Parathyroid adenoma (tissue), 2 donors: ENCODE measurements at regions not wholly inside any gene's neighbourhood (a gene's known extent, or its start where the extent isn't known, plus 50 kb on each side); places are given as distances from the start of the nearest gene placed in this dataset.
"Not testable (repeated sequence)": the region's sequence is repeated elsewhere in the genome, so short reads cannot be mapped to it uniquely, and the experiment has no call there.

Experiments
- H2AFZ ChIP-seq: fragments of 300-600 bp; sonication (generic); one replicate; pipeline ENCODE4 v1.7.0; 2017; ENCODE audit warnings: antibody characterized with exemption, mild to moderate bottlenecking
- H3K27ac ChIP-seq: fragments of 300-600 bp; sonication (generic); one replicate; pipeline ENCODE4 v1.7.0; 2017
- H3K27me3 ChIP-seq: fragments of 300-600 bp; sonication (generic); one replicate; pipeline ENCODE4 v1.7.0; 2017; ENCODE audit warnings: low read length; ENCODE audit not compliant: control insufficient read depth, insufficient read depth
- H3K36me3 ChIP-seq: fragments of 300-600 bp; sonication (generic); one replicate; pipeline ENCODE4 v1.7.0; 2017; ENCODE audit warnings: low read length; ENCODE audit not compliant: control insufficient read depth, insufficient read depth
- H3K4me1 ChIP-seq: fragments of 300-600 bp; sonication (generic); one replicate; pipeline ENCODE4 v1.7.0; 2017; ENCODE audit warnings: control low read depth
- H3K4me2 ChIP-seq: fragments of 300-600 bp; sonication (generic); one replicate; pipeline ENCODE4 v1.7.0; 2017; ENCODE audit warnings: low read length
- H3K4me3 ChIP-seq: fragments of 300-600 bp; sonication (generic); one replicate; pipeline ENCODE4 v1.7.0; 2017; ENCODE audit warnings: low read depth, low read length
- H3K79me2 ChIP-seq: fragments of 300-600 bp; sonication (generic); one replicate; pipeline ENCODE4 v1.7.0; 2017; ENCODE audit warnings: control low read depth
- H3K9ac ChIP-seq: fragments of 300-600 bp; sonication (generic); one replicate; pipeline ENCODE4 v1.7.0; 2017; ENCODE audit warnings: mild to moderate bottlenecking
- H3K9me3 ChIP-seq: fragments of 300-600 bp; sonication (generic); one replicate; pipeline ENCODE4 v1.7.0; 2017; ENCODE audit warnings: low read length; ENCODE audit not compliant: control insufficient read depth
- TF ChIP-seq, protein P1 (sequence below): fragments of 300-600 bp; sonication (generic); IDR thresholded peaks from one replicate; pipeline ENCODE4 v1.7.0; 2017; ENCODE audit warnings: antibody characterized with exemption, mild to moderate bottlenecking
- donor health status: primary hyperparathyroidism.

DNA sequence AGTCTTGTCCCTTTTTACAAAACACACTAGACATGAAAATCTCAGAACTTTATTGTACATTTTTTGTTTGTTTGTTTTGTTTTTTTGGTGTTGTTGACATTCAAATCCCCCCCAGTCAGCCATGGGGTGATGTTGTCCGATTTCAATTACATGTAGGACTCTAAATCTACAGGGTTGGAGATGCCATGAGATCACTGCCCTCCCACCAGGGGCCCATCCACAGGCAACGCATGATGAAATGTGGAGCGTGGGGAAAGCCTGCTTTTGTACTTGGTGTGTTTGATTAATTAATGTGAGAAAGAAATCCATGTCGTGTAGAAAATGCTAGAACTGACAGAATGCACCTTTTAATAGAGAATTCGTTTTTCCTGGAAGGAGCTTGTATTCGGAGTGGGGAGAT lies 93.2 kb downstream of the ZNF22 start:
- Histone ChIP-seq H3K27ac (no peak overlapping the region), H3K9me3 (no peaks in the 10 kb centered on the region), H3K4me2 (no peak overlapping the region), H3K27me3 (no peaks in the 10 kb centered on the region), H2AFZ (no peak overlapping the region), H3K4me1 (no peaks in the 10 kb centered on the region), H3K36me3 (no peaks in the 10 kb centered on the region), H3K9ac (no peak overlapping the region), H3K79me2 (no peaks in the 10 kb centered on the region), H3K4me3 (no peak overlapping the region)
- TF ChIP-seq, protein P1, sequence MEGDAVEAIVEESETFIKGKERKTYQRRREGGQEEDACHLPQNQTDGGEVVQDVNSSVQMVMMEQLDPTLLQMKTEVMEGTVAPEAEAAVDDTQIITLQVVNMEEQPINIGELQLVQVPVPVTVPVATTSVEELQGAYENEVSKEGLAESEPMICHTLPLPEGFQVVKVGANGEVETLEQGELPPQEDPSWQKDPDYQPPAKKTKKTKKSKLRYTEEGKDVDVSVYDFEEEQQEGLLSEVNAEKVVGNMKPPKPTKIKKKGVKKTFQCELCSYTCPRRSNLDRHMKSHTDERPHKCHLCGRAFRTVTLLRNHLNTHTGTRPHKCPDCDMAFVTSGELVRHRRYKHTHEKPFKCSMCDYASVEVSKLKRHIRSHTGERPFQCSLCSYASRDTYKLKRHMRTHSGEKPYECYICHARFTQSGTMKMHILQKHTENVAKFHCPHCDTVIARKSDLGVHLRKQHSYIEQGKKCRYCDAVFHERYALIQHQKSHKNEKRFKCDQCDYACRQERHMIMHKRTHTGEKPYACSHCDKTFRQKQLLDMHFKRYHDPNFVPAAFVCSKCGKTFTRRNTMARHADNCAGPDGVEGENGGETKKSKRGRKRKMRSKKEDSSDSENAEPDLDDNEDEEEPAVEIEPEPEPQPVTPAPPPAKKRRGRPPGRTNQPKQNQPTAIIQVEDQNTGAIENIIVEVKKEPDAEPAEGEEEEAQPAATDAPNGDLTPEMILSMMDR, result no peak

DNA sequence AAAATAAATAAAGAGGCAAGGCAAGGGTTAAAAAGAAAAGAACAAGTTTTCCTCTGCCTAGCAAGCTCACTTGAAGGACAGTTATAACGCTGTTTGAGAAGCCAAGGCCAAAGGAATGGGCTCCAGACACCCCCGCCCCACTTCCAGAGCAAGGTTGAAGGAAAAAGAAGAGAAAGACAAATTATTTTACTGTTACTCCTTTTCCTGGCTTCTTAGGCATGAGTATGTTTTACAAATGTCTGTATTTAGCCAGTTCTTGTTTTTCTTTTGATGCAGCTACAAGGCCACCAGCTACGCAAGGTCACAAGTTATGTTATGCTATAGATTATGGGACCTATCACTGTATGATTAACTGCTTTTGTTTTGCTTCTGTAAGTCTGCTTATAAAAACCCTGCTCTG lies 94.6 kb downstream of the ZNF22 start:
- Histone ChIP-seq H3K4me2 (no peak overlapping the region), H3K4me1 (no peaks in the 10 kb centered on the region), H3K79me2 (no peaks in the 10 kb centered on the region), H3K36me3 (no peaks in the 10 kb centered on the region), H2AFZ (no peak overlapping the region), H3K4me3 (no peak overlapping the region), H3K27ac (no peak overlapping the region), H3K9ac (no peak overlapping the region), H3K27me3 (no peaks in the 10 kb centered on the region), H3K9me3 (no peaks in the 10 kb centered on the region)
- TF ChIP-seq, protein P1, result no peak

DNA sequence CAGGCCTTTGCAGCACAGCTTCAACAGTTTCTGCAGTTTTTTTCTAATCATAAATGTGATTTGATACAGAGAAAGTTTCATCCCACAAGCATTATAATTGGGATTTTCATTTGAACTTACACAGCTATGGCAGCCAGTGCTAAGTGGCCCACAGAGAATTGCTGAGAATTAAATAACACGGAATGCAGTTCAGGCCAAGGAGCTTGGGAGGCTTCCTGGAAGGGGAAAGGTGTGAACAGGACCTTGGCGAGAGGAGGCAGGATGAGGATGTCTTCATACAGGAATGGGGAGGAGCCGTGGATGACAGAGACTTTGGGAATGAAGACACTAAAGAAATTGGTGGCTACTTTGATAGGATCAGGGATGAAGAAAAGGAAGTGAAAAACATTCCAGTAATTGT lies 95.3 kb downstream of the ZNF22 start:
- no peaks in the 10 kb centered on the region for H3K79me2 ChIP-seq
- H3K9me3 ChIP-seq, result no peaks in the 10 kb centered on the region
- no peaks in the 10 kb centered on the region for H3K4me1 ChIP-seq
- TF ChIP-seq, protein P1, result no peak
- no peak overlapping the region for H3K9ac ChIP-seq
- H3K4me3 ChIP-seq, result no peak overlapping the region
- no peak overlapping the region for H3K27ac ChIP-seq
- H3K27me3 ChIP-seq, result no peaks in the 10 kb centered on the region
- no peak overlapping the region for H3K4me2 ChIP-seq
- no peak overlapping the region for H2AFZ ChIP-seq
- H3K36me3 ChIP-seq, result no peaks in the 10 kb centered on the region

DNA sequence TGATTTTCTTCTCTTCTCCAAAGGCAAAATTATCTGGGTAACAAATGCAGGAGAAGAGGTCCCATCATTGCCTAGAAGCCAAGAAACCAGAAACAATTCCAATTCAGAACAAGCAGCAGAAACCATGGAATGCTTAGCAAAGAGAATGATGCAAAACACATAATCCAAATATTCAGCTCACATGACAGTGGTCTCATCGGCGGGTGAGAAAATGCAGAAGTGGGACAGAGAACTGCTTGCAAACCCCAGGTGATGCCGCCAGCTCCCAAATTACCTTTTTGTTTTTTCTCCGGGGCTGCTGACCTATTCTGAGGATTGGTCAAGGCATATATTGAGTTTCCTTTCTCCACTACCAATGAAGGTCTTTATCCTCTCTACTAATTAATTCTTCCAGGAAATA lies 99.7 kb downstream of the ZNF22 start:
- Histone ChIP-seq H3K36me3 (no peaks in the 10 kb centered on the region), H3K9me3 (no peaks in the 10 kb centered on the region), H2AFZ (no peak overlapping the region), H3K4me1 (no peaks in the 10 kb centered on the region), H3K4me2 (no peak overlapping the region), H3K9ac (no peak overlapping the region), H3K27me3 (no peaks in the 10 kb centered on the region), H3K79me2 (no peaks in the 10 kb centered on the region), H3K27ac (no peak overlapping the region), H3K4me3 (no peak overlapping the region)
- TF ChIP-seq, protein P1, result no peak

DNA sequence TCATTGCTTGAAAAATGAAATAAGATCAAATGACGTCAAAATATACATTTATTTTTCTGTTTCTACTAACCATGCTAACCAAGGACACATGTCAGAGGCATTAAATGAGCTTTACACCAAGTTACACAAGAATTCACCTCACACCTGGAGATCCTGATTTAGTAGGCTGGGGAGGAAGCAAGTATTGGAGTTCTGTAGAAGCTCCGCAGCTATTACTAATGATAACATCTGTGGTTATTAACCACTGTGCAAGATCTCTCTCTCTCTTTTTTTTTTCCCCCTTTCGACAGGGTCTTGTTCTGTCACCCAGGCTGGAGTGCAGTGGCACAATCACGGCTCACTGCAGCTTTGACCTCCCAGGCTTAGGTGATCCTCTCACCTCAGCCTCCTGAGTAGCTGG lies 104.0 kb downstream of the ZNF22 start:
- no peaks in the 10 kb centered on the region for H3K9me3 ChIP-seq
- no peak overlapping the region for H3K27ac ChIP-seq
- H3K27me3 ChIP-seq, result no peaks in the 10 kb centered on the region
- H3K4me3 ChIP-seq, result no peak overlapping the region
- H3K79me2 ChIP-seq, result no peaks in the 10 kb centered on the region
- H3K36me3 ChIP-seq, result no peaks in the 10 kb centered on the region
- no peak overlapping the region for H2AFZ ChIP-seq
- TF ChIP-seq, protein P1, result no peak
- no peak overlapping the region for H3K9ac ChIP-seq
- no peaks in the 10 kb centered on the region for H3K4me1 ChIP-seq
- no peak overlapping the region for H3K4me2 ChIP-seq

DNA sequence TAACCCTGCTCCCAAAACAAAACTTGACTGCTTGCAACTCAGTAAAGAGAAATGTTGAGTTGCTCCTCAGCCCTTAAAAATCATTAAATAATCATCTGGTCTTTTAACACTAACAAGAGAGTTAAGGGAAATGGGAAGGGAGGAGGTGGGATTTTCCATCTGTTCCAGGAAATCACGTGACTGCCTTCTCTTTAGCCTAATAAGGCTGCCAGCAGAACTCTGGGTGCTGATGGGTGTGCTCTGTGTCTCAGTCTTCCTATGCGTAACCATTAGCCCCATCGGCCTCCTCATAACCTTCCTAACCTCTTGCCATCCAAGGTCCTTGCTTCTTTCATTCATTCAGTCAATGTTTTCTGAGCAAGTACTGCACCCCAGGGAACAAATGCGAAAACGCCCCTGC lies 104.6 kb downstream of the ZNF22 start:
- H3K79me2 ChIP-seq, H3K36me3 ChIP-seq, H3K4me2 ChIP-seq, H3K4me1 ChIP-seq, H3K27ac ChIP-seq, H3K9ac ChIP-seq, H3K9me3 ChIP-seq, H3K27me3 ChIP-seq, H3K4me3 ChIP-seq, H2AFZ ChIP-seq: not testable (repeated sequence)
